ENCODE measurements at regions not wholly inside any gene's neighbourhood (a gene's known extent, or its start where the extent isn't known, plus 50 kb on each side); places are given as distances from the start of the nearest gene placed in this dataset.

- no peak for DNase-seq
Measured at GRCh38 chr3:30069056-30069455, 537.3 kb upstream of the TGFBR2 start.

DNA sequence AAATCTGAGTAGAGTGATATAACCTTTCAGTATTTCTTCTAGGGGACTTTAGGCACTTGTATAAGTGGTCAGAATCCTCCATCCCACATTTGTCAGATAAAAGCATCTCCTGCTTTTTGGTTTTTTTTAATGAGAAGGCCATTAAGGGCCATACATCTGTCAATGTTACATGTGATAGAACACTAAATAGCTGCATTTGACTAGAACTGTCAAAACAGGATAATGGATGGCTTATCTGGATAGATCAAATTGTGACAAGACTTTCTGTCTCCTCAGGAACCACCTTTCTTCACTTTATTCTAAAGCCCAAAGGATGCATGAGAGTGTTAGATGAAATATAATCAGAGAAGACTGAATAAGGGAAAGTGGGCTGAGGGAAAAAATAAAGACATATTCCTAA is 533.4 kb upstream of the TGFBR2 start:
- DNase-seq = no peak

GRCh38 chr3:30073622-30074021 is 532.8 kb upstream of the TGFBR2 start:
- no peak for DNase-seq

GRCh38 chr3:30075514-30075913 is 530.9 kb upstream of the TGFBR2 start:
- DNase-seq = no peak

DNA sequence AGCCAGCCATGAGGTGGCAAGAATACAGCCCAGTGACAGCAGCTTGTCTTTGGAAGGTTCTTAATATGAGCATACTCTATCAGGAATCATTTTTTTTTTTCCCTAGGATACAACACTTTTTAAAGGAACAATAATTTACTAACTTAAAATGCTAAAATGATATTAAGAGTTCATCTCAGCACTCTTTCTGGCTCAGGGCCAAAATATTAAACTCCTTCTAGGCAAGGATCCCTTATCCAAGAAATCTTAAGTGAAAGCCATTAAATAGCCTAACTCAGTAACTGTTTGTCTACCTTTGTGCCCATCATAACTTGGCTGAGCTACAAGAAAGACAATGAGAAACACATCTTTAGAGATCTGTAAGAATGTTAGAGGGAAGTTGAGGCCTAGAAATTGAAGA is 529.5 kb upstream of the TGFBR2 start:
- DNase-seq = no peak

DNA sequence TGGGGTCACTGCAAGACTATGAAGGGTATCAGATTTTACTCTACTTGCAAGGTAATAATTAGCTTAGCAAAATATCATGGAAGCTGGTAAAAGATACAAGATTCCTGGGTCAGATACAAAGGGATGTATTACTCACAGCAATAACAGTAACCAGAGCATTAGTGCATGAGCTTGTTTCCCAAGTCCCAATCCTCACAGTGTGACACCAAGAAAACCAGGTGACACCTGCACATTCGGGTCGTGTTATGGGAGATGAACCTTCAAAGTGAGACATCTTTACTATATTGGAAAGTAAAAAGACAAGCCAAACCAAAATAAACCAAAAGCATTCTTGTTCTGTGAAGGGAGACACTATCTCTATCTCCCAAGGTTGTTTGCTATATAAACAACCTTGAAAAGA is 528.7 kb upstream of the TGFBR2 start:
- DNase-seq = no peak

GRCh38 chr3:30078736-30079135 is 527.7 kb upstream of the TGFBR2 start:
- no peak for DNase-seq

DNA sequence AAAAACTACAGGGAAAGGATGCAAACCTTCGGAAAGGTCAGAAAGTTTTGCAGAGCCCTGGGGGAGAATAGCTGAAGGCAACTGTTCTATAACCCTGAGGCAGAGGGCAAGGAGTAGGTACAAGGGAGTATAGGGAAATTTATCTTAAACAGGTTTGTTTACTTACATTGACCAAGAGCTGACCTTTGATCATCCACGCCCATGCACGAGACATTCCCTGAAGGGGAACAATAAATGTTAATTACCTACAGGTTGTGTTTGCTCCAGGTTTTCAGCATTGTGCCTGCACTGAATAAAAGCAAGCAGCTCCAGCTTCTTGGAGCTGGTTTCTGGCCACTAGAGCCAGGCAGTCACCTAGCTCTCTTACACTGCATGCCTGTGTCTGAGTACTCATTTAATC is 524.5 kb upstream of the TGFBR2 start:
- DNase-seq = no peak

DNA sequence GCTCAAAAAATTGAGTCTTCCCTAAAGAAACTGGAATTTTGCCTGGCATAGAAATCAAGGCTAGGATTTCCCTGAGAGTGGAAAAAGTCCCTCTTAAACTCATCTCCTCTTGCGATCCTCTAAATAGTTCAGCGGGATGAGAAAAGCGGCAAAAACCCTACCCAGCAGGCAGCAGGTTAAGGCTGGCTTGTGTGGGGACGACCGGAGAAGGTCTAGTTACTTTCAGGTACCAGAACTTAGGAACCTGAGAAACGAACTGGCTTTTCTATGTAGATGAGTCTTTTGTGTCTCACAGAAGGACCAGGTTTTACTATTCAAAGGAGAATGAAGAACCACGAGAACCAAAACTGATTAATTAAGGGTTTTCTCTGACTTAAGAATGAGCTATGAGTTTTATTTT is 523.7 kb upstream of the TGFBR2 start:
- no peak for DNase-seq

DNA sequence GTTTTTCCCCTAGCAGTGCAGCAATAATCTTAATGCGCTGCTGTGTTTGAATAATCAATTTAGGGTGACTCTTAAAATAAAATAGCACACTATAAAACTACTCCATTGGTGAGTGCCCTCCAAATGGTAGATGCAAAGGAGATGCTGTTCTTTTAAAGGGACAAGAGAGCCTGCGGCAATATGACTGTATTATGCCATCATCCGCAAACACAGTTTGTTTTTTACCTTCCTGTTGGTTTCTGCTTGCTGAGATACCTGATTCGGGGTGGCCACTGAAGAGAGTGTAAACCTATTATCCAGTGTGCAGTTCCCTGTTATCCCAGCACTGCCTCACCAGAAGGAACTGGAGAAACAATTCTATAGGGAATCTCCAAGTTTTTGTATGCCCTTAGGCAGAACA is 523.1 kb upstream of the TGFBR2 start:
- DNase-seq = no peak

DNA sequence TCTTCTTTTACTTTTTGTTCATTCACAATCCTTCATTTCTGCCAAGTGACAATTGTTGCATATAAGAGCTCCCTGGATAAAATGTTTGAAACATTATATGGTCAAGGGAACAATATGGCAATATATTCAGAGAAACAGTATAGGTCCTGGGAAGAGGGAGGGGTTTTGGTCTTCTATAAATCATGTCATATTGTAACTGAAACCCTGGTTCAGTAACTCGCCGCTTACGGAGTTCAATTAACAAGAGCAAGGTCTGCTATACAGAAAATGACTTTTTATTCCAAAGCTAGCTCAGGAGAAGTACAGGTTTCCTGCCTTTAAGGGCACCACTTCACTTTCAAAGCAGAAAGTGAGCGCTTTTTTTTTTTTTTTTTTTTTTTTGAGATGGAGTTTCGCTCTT is 522.1 kb upstream of the TGFBR2 start:
- no peak for DNase-seq

- peak; percentile 17 for DNase-seq
Measured at GRCh38 chr3:30084971-30085403, 521.4 kb upstream of the TGFBR2 start.

- no peak for DNase-seq
Measured at GRCh38 chr3:30085486-30085885, 520.9 kb upstream of the TGFBR2 start.

DNA sequence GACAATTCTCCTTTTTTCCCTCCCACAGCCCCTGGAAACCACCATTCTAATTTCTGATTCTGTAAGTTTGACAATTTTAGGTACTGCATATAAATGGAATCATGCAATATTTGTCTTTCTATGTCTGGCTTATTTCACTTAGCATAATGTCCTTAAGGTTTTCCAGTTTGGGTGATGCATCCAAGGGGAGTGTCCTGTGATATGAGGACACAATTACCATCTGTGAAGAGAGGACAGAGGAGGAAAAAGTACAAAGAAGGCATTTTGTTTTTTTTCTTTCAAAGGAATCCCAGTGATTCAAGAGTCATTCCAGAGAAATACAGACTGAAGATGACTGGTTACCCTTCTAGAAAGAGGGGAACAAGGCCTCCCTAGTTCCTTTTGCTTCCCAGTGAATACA is 514.7 kb upstream of the TGFBR2 start:
- no peak for DNase-seq

DNA sequence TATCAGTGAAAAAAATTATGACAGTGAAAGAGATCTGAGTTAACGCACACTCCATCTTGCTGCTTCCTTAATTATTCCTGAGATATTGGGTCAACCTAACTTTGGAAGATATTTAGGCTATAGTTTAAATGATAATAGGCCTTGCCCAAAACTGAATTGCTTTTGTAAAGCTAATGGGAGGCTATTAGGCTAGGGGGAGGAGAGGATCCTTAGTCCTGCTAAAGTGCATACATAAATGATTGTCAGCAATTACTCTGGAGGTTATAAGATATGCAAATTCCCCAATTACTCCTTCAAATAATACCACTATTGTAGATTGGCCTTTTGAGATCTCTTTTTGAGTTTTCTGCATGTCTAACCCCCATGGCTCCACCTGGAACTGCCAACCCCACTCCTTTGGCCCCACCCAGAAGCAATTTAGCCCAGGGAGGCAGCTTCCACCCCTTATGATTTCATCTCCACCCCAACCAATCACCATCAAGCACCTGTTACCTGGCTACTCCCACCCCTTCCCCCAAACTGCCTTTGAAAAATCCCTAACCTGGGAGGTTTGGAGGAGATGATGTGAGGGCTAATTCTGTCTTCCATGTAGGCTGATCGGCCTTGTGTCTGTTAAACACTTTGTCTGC is 509.3 kb upstream of the TGFBR2 start:
- no peak for DNase-seq

DNA sequence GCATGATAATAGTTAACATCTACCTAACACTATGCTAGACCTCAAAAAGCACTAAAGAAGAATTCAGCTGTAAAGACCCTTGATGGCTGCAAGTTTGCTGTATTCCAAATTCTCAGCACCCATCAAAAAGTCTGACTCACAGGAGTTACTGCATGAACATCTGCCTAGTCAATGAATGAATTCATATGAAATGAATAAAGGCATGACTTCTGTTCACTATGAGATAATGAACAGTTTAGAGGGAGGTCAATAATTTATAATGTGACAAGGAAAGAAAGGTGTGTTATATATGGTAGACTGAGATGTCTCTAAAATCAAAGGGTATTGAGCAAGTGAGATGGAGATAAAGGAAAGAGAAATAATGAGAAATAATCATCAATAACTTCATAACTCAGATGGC is 508.2 kb upstream of the TGFBR2 start:
- DNase-seq = no peak

- DNase-seq = peak; percentile 68
Measured at GRCh38 chr3:30098653-30099455, 507.5 kb upstream of the TGFBR2 start.

- no peak for DNase-seq
Measured at GRCh38 chr3:30102356-30102755, 504.0 kb upstream of the TGFBR2 start.

- no peak for DNase-seq
Measured at GRCh38 chr3:30103186-30103585, 503.2 kb upstream of the TGFBR2 start.

GRCh38 chr3:30107531-30107930 is 498.9 kb upstream of the TGFBR2 start:
- DNase-seq = no peak

DNA sequence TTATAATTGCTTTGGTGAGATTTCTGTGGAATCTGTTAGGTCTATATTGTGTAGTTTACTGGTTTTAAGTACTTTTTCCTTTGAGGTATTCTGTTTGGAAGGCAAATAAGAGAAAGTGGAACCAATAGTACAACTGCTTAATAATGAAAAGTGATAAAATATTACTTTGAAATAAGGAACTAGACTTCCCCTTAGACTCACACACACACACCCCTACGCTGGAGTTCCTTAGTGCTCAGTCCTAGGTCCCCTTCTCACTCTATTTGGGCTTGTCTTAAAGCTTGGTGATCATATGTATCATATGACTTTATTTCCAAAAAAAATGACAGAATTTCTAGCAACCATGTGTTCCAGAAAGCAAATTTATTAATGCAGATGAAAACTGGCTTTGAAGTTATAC is 494.0 kb upstream of the TGFBR2 start:
- no peak for DNase-seq

DNA sequence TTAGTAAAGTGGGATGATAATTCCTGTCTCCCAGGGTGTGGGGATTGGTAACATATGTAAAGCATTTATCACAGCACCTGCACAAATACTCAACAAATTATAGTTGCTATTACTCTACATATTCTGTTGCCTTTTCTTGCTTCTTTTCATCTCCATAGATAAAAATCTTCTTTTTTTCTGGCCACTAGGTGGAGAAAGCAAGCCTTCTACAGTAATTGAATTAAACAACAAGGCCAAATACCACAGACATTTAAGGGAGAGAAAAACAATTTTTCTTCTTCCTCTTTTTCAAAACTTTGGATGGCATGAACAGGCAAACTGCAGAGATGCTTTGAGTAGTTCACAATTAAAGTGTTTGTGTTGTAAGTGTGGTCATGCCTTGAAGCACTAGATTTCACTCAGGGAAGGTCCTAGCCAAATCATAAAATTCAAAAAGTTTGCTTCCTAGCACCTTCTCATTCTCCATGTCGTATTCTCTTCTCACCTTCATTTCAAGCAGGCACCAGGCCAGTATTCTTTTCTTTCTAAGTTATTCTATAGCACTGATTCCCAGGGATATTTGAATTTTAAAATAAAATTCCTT is 493.4 kb upstream of the TGFBR2 start:
- peak; percentile 18 for DNase-seq

GRCh38 chr3:30113906-30114305 is 492.5 kb upstream of the TGFBR2 start:
- no peak for DNase-seq

DNA sequence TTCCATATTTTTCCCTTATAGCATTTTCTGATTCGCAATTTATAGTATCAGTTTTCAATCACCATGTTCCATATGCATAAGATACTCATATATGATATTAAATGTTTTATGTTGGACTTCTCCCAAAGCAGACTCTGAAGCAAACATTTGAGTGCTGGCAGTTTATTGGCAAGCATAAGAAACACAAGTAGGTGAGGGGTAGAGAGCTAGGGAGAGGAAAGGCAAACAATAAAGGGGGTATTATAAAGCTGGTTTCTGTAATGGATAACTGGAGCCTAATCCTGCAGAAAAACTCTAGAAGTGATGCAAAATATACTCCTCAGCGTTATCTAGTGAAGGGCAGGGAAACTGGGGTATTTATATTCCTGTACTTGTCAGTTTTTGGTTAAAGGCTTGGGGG is 491.5 kb upstream of the TGFBR2 start:
- DNase-seq = no peak

Measured in NCI-H226 (cell line).